BLaER1 (cell line): ENCODE measurements at regions not wholly inside any gene's neighbourhood (a gene's known extent, or its start where the extent isn't known, plus 50 kb on each side); places are given as distances from the start of the nearest gene placed in this dataset.

Source experiments
- H3K27ac ChIP-seq: shearing (Covaris generic); formaldehyde crosslinking; 2 replicates; pipeline ENCODE4 v1.8.1; 2022
- H3K27me3 ChIP-seq: shearing (Covaris generic); formaldehyde crosslinking; 2 replicates; pipeline ENCODE4 v1.8.1; 2022
- H3K36me3 ChIP-seq: shearing (Covaris generic); formaldehyde crosslinking; 2 replicates; pipeline ENCODE4 v1.8.1; 2022
- H3K4me1 ChIP-seq: shearing (Covaris generic); formaldehyde crosslinking; 2 replicates; pipeline ENCODE4 v1.8.1; 2022
- H3K4me2 ChIP-seq: shearing (Covaris generic); formaldehyde crosslinking; 2 replicates; pipeline ENCODE4 v1.8.1; 2022
- H3K4me3 ChIP-seq: shearing (Covaris generic); formaldehyde crosslinking; 2 replicates; pipeline ENCODE4 v1.8.1; 2022
- H3K9ac ChIP-seq: shearing (Covaris generic); formaldehyde crosslinking; 2 replicates; pipeline ENCODE4 v1.8.1; 2022
- H3K9me3 ChIP-seq: shearing (Covaris generic); formaldehyde crosslinking; 2 replicates; pipeline ENCODE4 v1.8.1; 2022
- H4K20me1 ChIP-seq: shearing (Covaris generic); formaldehyde crosslinking; 2 replicates; pipeline ENCODE4 v1.8.1; 2022
- Cebpa-rat ChIP-seq: shearing (Covaris generic); IDR thresholded peaks from 2 replicates; pipeline ENCODE4 v1.8.1; 2022

DNA sequence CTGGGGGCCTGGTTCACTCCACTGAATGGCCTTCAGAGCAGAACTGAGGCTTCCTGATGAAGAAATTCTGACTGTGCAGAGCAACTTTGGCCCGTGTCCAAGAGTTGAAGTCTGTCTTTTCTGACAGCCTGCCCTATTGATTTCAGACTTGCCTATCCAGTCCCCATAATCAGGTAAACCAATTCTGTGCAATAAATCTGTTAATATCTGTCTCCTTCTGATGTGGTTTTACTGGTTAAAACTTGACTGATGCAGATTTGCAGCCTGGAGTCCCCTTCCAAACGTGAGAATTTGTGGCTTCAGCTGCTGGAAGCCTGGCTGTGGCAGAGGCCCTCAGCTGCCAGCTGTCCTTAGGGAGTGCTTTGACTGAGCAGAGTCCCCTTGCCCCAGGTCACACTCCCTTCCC, 283.9 kb upstream of the ANKRD55 start:
- H3K27me3 ChIP-seq = no peaks in the 10 kb centered on the region
- peak overlapping the region; percentile 77 for H3K27ac ChIP-seq
- H3K4me1 ChIP-seq = peaks cover 62% of the 10 kb centered on the region
- no peaks in the 10 kb centered on the region for H3K36me3 ChIP-seq
- H4K20me1 ChIP-seq = no peaks in the 10 kb centered on the region
- peak; percentile 47; the same call in 1 of the 2 replicates for TF ChIP-seq Cebpa-rat
- peak overlapping the region; percentile 47; the same call in 1 of the 2 replicates for H3K9ac ChIP-seq
- H3K4me2 ChIP-seq = peak overlapping the region; percentile 82
- H3K9me3 ChIP-seq = no peaks in the 10 kb centered on the region
- H3K4me3 ChIP-seq = peak overlapping the region; percentile 7; the same call in 1 of the 2 replicates

- no peaks in the 10 kb centered on the region for H3K27me3 ChIP-seq
- TF ChIP-seq Cebpa-rat = no peak
- no peaks in the 10 kb centered on the region for H4K20me1 ChIP-seq
- H3K36me3 ChIP-seq = no peaks in the 10 kb centered on the region
- H3K27ac ChIP-seq = peak overlapping the region; percentile 77
- H3K9ac ChIP-seq = peak overlapping the region; percentile 47; the same call in 1 of the 2 replicates
- peak overlapping the region; percentile 82 for H3K4me2 ChIP-seq
- H3K4me1 ChIP-seq = peaks cover 62% of the 10 kb centered on the region
- H3K4me3 ChIP-seq = peak overlapping the region; percentile 7; the same call in 1 of the 2 replicates
- H3K9me3 ChIP-seq = no peaks in the 10 kb centered on the region
Observed at GRCh38 chr5:56516441-56516840, 283.3 kb upstream of the ANKRD55 start.

DNA sequence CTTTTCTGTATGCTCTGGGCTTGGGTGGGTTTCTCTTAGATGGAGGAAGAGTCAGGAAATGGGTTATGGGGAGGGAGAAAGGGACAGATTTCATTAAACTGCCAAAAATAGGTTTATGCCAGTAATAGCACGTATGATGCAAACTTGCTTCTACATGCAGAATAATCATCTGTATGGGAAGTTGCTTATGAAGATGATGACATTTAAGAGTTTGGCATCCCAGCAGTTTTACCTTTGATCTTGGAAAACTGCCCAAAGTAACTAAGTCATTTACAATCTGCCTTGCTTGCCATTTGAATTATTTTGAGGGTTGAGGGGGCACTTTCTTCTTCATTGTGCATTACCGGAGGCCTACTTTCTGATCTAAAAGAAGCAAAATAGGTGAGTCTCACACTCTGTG, 282.9 kb upstream of the ANKRD55 start:
- H3K4me3 ChIP-seq = no peak overlapping the region
- H3K36me3 ChIP-seq = no peaks in the 10 kb centered on the region
- peak overlapping the region; percentile 77 for H3K27ac ChIP-seq
- H4K20me1 ChIP-seq = no peaks in the 10 kb centered on the region
- H3K27me3 ChIP-seq = no peaks in the 10 kb centered on the region
- TF ChIP-seq Cebpa-rat = no peak
- H3K9me3 ChIP-seq = no peaks in the 10 kb centered on the region
- H3K4me1 ChIP-seq = peaks cover 62% of the 10 kb centered on the region
- peak overlapping the region; percentile 47; the same call in 1 of the 2 replicates for H3K9ac ChIP-seq
- peak overlapping the region; percentile 82 for H3K4me2 ChIP-seq

GRCh38 chr5:56515011-56515410, 281.9 kb upstream of the ANKRD55 start:
- no peak overlapping the region for H3K4me3 ChIP-seq
- H4K20me1 ChIP-seq = no peaks in the 10 kb centered on the region
- H3K9ac ChIP-seq = no peak overlapping the region
- H3K9me3 ChIP-seq = no peaks in the 10 kb centered on the region
- H3K36me3 ChIP-seq = no peaks in the 10 kb centered on the region
- TF ChIP-seq Cebpa-rat = no peak
- no peaks in the 10 kb centered on the region for H3K27me3 ChIP-seq
- peak overlapping the region; percentile 77; the same call in 1 of the 2 replicates for H3K27ac ChIP-seq
- H3K4me2 ChIP-seq = peak overlapping the region; percentile 22; the same call in 1 of the 2 replicates
- peaks cover 59% of the 10 kb centered on the region for H3K4me1 ChIP-seq

DNA sequence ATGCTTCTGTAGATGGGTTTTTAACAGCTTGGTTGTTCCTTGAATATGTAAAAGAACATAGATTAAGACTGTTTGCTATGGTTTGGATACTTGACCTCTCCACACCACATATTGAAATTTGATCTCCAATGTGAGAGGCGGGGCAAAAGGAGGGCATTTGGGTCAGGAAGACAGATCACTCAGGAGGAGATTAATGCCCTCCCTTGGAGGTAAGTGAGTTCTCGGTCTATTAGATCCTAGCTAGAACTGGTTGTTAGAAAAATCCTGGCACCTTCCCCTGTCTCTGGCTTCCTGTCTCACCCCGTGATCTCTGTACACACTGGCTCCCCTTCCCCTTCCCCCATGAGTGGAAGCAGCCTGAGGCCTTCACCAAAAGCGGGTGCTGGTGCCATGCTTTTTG, 281.1 kb upstream of the ANKRD55 start:
- no peaks in the 10 kb centered on the region for H4K20me1 ChIP-seq
- no peaks in the 10 kb centered on the region for H3K36me3 ChIP-seq

DNA sequence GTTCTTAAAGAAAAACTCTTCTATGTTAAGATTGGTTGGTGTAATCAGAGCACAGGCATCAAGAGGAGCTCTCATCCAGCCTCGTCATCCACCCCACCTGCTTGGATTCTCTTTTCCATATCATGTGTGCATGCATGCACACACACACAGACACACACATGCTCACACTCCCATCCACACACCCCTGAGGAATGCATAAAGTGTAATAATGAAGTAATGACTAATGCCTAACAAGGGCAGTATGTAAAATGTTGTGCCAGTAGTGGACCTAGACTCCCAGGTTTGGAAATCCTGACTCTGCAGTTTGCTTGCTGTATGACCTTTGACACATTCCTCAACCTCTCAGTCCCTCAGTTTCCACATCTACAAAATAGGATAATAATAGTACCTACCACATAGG, 280.0 kb upstream of the ANKRD55 start:
- Histone ChIP-seq H3K36me3 (no peaks in the 10 kb centered on the region), H3K4me2 (no peak overlapping the region), H3K4me3 (no peak overlapping the region), H3K9me3 (no peaks in the 10 kb centered on the region), H3K27ac (no peak overlapping the region), H4K20me1 (no peaks in the 10 kb centered on the region), H3K27me3 (no peaks in the 10 kb centered on the region), H3K4me1 (peaks cover 41% of the 10 kb centered on the region), H3K9ac (no peak overlapping the region)
- TF ChIP-seq Cebpa-rat = no peak

More for the DNA sequence above, 281.1 kb upstream of the ANKRD55 start:
- no peaks in the 10 kb centered on the region for H3K9me3 ChIP-seq
- H3K9ac ChIP-seq = no peak overlapping the region
- H3K4me3 ChIP-seq = no peak overlapping the region
- peak overlapping the region; percentile 11; the same call in 1 of the 2 replicates for H3K4me2 ChIP-seq
- no peak for TF ChIP-seq Cebpa-rat
- no peaks in the 10 kb centered on the region for H3K27me3 ChIP-seq
- H3K4me1 ChIP-seq = peaks cover 51% of the 10 kb centered on the region
- 0 out of 2 replicates have a peak overlapping the region, but pooled peaks have one; percentile 77 for H3K27ac ChIP-seq

- H3K9me3 ChIP-seq = no peaks in the 10 kb centered on the region
- H3K4me1 ChIP-seq = peaks cover 34% of the 10 kb centered on the region
- H3K27me3 ChIP-seq = no peaks in the 10 kb centered on the region
- no peaks in the 10 kb centered on the region for H3K36me3 ChIP-seq
- no peak overlapping the region for H3K4me2 ChIP-seq
- H3K9ac ChIP-seq = no peak overlapping the region
- no peaks in the 10 kb centered on the region for H4K20me1 ChIP-seq
- no peak overlapping the region for H3K27ac ChIP-seq
- TF ChIP-seq Cebpa-rat = peak; percentile 33; the same call in 1 of the 2 replicates
- H3K4me3 ChIP-seq = no peak overlapping the region
Observed at GRCh38 chr5:56512313-56512996, 279.3 kb upstream of the ANKRD55 start.

DNA sequence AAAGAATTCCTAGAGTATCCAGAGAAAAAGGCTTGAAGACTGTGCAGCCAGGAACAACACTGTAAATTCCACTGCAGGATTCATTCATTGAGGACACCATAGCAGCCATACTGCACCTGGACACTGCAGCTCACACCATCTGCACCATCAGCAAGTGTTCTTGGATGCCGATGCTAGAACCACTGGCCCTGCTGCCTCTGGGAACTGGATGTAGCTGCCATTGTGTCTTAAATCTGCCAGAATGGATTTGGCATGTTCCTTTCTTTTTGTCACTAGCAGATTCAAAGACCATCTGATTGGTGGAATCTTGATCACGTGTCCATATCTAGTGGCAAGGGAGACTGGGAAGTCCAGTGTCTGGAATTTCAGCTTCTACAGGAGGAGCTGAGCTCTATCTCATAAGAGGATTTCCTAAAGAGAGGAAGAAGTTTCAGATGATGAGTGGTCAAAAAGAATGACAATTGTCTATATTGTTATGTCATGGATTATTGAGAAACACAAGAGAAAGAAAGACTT, 278.3 kb upstream of the ANKRD55 start:
- no peak for TF ChIP-seq Cebpa-rat

DNA sequence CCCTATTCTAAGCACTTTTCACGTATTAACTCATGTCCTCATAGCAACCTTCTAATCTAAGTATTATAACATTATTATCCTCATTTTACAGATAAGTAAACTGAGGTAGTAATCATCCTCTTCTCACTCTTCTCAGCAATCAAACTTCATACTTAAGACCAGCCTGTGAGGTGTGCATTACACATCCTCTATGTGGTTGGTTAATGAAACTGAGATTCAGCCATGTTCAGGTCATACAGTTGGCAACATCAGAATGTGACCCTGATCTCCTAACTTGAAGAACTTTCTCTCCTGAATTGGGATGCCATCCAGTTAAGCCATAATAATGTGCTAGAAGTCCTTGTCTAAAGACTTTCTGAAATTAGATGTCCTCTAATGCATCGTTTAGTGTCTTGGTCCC, 275.1 kb upstream of the ANKRD55 start:
- Histone ChIP-seq H3K9me3 (peaks cover 23% of the 10 kb centered on the region), H3K4me2 (no peak overlapping the region), H3K36me3 (0 out of 2 replicates have a peak, but pooled peaks cover 7% of the 10 kb centered on the region), H3K27me3 (no peaks in the 10 kb centered on the region), H3K4me1 (peaks cover 21% of the 10 kb centered on the region), H3K4me3 (no peak overlapping the region), H3K9ac (no peak overlapping the region), H3K27ac (no peak overlapping the region), H4K20me1 (no peaks in the 10 kb centered on the region)
- TF ChIP-seq Cebpa-rat = no peak

More for the DNA sequence above, 278.3 kb upstream of the ANKRD55 start:
- no peak overlapping the region for H3K4me3 ChIP-seq
- H3K9ac ChIP-seq = no peak overlapping the region
- no peaks in the 10 kb centered on the region for H3K27me3 ChIP-seq
- no peaks in the 10 kb centered on the region for H4K20me1 ChIP-seq
- H3K36me3 ChIP-seq = no peaks in the 10 kb centered on the region
- no peaks in the 10 kb centered on the region for H3K9me3 ChIP-seq
- no peak overlapping the region for H3K4me2 ChIP-seq
- no peak overlapping the region for H3K27ac ChIP-seq
- H3K4me1 ChIP-seq = peaks cover 31% of the 10 kb centered on the region

DNA sequence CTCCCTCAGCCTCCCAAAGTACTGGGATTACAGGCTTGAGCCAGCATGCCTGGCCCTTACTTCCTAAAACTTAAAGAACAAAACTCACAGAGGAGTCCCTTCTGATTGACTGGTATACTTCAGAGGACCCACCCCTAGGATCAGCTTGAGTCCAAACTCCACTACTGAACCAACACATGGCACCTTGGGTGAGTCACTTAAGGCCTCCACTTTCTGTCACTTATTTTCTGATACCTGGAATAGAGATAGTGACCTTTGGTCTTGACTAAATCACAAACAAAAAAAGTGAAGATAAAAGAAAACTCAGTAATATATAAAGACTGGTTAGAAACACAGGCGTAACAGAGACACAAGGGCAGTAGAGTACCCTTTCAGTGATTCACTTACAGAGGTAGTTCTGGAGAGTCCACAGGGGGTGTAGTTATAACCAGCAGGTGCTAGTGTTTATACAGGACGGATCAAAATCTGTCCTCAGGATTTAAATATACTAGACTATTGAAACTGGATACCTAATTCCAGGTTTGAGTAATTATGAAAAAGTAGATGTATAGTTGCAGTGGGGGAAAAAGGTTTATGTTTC, 274.3 kb upstream of the ANKRD55 start:
- no peak overlapping the region for H3K4me2 ChIP-seq
- H3K9ac ChIP-seq = no peak overlapping the region
- H4K20me1 ChIP-seq = no peaks in the 10 kb centered on the region
- peaks cover 23% of the 10 kb centered on the region for H3K9me3 ChIP-seq
- no peak for TF ChIP-seq Cebpa-rat
- no peak overlapping the region for H3K27ac ChIP-seq
- H3K4me1 ChIP-seq = peaks cover 29% of the 10 kb centered on the region
- no peaks in the 10 kb centered on the region for H3K27me3 ChIP-seq
- no peak overlapping the region for H3K4me3 ChIP-seq
- H3K36me3 ChIP-seq = 0 out of 2 replicates have a peak, but pooled peaks cover 7% of the 10 kb centered on the region
